Motor neuron (in vitro differentiated cells): ENCODE measurements at regions not wholly inside any gene's neighbourhood (a gene's known extent, or its start where the extent isn't known, plus 50 kb on each side); places are given as distances from the start of the nearest gene placed in this dataset.
"Not testable (repeated sequence)": the region's sequence is repeated elsewhere in the genome, so short reads cannot be mapped to it uniquely, and the experiment has no call there.

Experiments
- ATAC-seq, 8 experiments: fragments of 200-7000 bp; cut with Tn5 transposase; replicated peaks in 6 of 8; 2 replicates each; pipeline ENCODE4 v1.8.0; 2021; ENCODE audit warnings: mild to moderate bottlenecking in 8 of 8, moderate library complexity in 8 of 8
- H3K27ac ChIP-seq, 2 donors: fragments of 250-450 bp; sonication (Bioruptor Pico); 2 replicates each; pipeline ENCODE4 v1.9.0; 2021; ENCODE audit warnings: antibody characterized with exemption in 2 of 2, mild to moderate bottlenecking in 2 of 2, moderate library complexity in 1 of 2
- H3K4me1 ChIP-seq, 2 donors: fragments of 250-450 bp; sonication (Bioruptor Pico); replicated peaks in 1 of 2; 2 replicates each; pipeline ENCODE4 v1.6.1; 2021; ENCODE audit warnings: antibody characterized with exemption in 2 of 2, mild to moderate bottlenecking in 2 of 2, moderate library complexity in 1 of 2
- H3K4me3 ChIP-seq, 5 donors: fragments of 250-450 bp; sonication (Bioruptor Pico); 2 replicates each; pipeline ENCODE4 v1.9.0; 2021; ENCODE audit warnings: antibody characterized with exemption in 5 of 5, mild to moderate bottlenecking in 5 of 5, moderate library complexity in 4 of 5
- WGBS, 10 experiments: fragments of 450-650 bp; shearing (Covaris generic); methylation state at CpG; one replicate each; pipeline ENCODE4 v1.0.0; 2022; 5-methylcytosine and 5-hydroxymethylcytosine counted together
- in situ Hi-C, 9 experiments: fragments of 400-800 bp; cut with MboI; loops; one replicate each; pipeline ENCODE4 v1.15.0; 2021; ENCODE audit warnings: low sequenced_read_pairs in 9 of 9, low pct_unique_long_range_greater_than_20kb in 2 of 9; ENCODE audit not compliant: unreplicated experiment in 9 of 9

DNA sequence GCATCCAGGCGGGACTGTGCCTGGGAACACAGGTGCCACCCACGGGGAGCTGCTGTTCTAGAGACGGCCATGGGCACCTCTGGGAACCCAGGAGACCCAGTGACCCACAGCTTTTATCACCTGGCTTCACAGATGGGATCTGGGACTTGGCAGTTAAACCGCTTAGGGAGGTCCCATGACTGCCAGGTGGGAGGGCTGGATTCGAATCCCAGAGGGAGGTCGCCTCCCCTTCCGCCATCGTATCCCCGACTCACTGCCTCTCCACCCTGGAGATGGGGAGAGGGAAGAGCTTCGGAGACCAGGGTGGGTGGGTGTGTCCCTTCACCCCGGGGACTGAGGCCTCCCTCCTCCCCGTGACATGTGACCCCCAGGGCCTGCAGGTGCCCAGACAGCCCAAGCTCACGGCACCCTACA, 169.4 kb downstream of the RTP5 start:
- in situ Hi-C loops = no loop called here
- peaks cover 0 to 2% of the 10 kb centered on the region in 2 donors for H3K4me1 ChIP-seq
- 73% methylated on average over 2 of the region's 13 CpGs; no CpG with 5 or more reads in 9 of the 10 experiments for WGBS, 10 experiments
- no peak for ATAC-seq
- H3K4me3 ChIP-seq = no peak overlapping the region
- H3K27ac ChIP-seq = no peak overlapping the region

DNA sequence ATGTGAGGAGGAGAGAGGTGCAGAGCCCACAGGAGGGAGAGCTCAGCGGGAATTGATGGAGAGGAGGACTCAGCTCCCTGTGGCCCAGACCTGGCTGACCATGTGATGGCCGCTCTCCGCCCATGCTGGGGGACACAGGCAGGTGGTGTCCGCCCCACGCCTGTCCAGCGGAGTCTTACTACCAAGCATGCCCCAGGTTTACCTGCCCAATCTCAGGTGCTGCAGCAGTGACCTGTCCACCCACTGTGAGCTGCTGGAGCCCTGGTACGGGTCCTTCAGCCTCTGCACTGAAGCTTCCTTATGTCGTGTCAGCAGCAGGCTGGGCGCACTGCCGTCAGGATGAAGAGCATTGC, 170.8 kb downstream of the RTP5 start:
- Histone ChIP-seq H3K4me1 (no peaks in the 10 kb centered on the region), H3K27ac (no peak overlapping the region), H3K4me3 (no peak overlapping the region)
- in situ Hi-C loops = no loop called here
- WGBS, 10 experiments = 80 to 87% (median 80%) methylated on average over 1 to 4 of the region's 10 CpGs; no CpG with 5 or more reads in 6 of the 10 experiments
- ATAC-seq = no peak

DNA sequence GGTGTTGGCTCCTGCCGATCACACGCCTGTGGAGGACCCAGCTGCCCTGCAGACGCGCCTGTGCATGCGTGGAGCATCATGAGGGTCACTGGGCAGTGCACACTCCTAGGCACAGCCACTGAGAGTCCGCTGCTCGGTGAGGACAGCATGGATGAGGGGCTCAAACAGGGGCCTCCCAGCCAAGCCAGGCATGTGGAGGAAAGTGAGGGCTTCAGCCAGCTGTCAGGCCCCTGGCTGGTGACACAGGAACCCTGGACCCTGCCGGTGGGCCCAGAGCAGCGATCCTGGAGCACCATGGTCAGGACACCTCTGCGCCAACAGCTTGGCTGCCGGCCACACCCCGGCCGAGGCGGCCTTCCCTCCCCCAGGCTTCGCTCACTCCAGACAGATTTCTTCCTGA, 171.2 kb downstream of the RTP5 start:
- in situ Hi-C loops = no loop called here
- Histone ChIP-seq H3K4me3 (no peak overlapping the region), H3K27ac (no peak overlapping the region), H3K4me1 (no peaks in the 10 kb centered on the region)
- WGBS, 10 experiments = 68 to 89% methylated on average over 5 to 7 of the region's 15 CpGs; no CpG with 5 or more reads in 8 of the 10 experiments
- no peak for ATAC-seq

DNA sequence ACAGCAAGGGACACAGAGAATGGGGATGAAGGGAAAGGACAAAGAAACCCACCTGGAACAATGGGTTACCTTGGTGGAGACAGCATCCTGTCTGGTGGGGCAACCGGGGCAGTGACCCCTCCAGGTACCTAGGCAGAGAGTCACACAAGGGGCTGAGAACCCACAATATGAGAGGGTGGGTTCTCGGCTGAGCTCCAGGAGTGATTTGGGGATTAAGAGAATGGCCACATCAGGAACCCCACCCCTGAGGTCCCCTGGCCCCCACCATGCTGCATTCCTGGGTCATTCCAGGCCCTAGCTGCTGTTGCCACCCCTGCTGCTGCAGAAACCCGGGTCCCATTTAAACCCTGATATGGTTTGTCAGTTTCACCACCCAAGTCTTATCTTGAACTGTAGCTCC, 172.3 kb downstream of the RTP5 start:
- H3K4me1 ChIP-seq = no peaks in the 10 kb centered on the region
- in situ Hi-C loops = no loop called here
- no CpG with 5 or more reads among the region's 3 CpGs for WGBS, 10 experiments
- H3K4me3 ChIP-seq = no peak overlapping the region
- no peak overlapping the region for H3K27ac ChIP-seq
- ATAC-seq = no peak

DNA sequence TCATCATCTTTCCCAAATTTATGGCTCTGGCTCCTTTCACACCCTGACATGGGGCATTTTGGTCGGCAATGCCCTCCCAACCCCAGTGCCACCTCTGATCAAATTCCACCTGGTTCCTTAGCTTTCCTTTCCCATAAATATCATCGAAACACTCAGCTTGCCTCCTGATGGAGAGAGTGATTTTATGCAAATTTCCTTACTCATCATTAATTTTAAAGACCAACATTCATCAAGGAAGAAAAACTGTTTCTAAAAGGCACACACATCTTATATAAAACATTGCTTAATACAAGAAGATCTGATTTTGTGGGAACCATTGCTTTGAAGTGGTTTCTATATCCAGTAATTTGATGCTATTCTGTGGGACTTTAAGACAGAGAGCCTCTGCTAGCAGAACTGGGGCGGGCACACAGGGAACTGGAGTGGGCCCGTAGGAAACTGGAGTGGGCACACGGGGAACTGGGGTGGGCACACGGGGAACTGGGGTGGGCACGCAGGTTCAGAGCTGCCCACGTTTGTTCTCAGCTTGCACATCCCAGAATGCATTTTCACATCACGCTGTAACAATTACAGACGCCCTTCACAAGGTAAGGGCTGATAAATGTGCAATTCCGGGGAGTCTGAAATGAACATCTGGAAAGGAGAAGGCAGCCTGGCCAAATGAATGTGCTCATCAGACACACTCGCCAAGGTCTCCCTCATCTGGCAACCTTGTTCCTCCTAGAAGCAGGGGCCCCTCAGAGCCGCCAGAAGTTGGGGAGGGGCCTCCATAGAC, 174.2 kb downstream of the RTP5 start:
- 0 to 80% (median 41%) methylated on average over 1 to 5 of the region's 13 CpGs; no CpG with 5 or more reads in 2 of the 10 experiments for WGBS, 10 experiments
- H3K4me3 ChIP-seq = no peak overlapping the region
- ATAC-seq = no peak
- in situ Hi-C loops = no loop called here
- no peak overlapping the region for H3K27ac ChIP-seq
- H3K4me1 ChIP-seq = no peaks in the 10 kb centered on the region

DNA sequence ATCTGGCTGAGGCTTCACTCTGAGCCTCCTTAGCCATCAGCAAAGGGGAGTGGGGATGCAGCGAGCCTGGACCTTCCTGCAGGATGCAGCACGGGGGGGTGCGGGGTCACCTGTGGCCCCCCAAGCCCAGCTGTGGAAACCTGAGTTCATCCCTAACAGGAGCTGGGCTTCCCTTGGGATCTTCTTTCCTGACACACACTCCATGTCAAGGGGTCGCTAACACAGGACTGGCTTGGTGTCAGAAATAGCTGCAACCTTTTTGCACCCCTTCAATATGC, 174.7 kb downstream of the RTP5 start:
- no peak for ATAC-seq
- Histone ChIP-seq H3K4me3 (no peak overlapping the region), H3K27ac (no peak overlapping the region), H3K4me1 (no peaks in the 10 kb centered on the region)
- in situ Hi-C loops = no loop called here
- WGBS, 10 experiments = 60% methylated on average over 1 of the region's 4 CpGs; no CpG with 5 or more reads in 9 of the 10 experiments

DNA sequence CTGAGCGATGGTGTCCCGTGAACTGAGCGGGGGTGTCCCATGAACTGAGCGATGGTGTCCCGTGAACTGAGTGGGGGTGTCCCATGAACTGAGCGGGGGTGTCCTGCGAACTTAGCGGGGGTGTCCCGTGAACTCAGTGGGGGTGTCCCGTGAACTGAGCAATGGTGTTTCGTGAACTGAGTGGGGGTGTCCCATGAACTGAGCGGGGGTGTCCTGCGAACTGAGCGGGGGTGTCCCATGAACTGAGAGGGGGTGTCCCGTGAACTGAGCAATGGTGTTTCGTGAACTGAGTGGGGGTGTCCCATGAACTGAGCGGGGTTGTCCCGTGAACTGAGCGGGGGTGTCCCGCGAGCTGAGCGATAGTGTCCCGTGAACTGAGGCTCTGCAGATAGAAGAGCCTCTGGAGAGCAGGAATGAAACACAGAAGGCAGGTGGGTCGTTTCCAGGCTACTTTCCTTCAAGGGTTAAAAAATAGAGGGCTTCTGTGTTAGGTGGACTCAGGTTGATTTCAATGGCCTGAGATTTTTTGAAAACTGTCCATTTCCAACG, 176.1 kb downstream of the RTP5 start:
- WGBS, 10 experiments = 49 to 100% (median 76%) methylated on average over 1 to 7 of the region's 25 CpGs; no CpG with 5 or more reads in 4 of the 10 experiments
- in situ Hi-C loops, H3K27ac ChIP-seq, ATAC-seq, H3K4me3 ChIP-seq, H3K4me1 ChIP-seq: not testable (repeated sequence)

DNA sequence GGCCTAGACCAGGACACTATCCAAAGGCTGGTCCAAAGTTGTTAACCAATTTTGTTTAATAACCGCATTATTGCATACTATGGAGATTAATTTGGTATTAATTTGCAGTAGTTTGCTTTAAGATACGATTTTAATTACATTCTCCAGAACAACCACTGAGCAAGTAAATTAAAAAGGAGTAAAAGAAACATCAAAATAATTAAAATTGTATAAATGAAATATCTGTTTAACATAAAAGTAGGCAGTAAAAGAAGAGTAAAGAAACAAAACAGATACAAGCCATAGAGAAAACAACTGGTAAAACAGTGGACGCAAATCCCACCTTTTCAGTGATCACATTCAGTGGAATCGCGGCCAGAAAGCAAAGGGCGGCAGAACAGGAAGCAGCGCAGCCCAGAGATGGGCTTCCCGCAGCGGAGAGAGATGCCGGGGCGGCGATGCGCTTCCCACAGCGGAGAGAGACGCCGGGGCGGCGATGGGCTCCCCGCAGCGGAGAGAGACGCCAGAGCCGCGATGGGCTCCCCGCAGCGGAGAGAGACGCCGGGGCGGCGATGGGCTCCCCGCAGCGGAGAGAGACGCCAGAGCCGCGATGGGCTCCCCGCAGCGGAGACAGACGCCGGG, 176.8 kb downstream of the RTP5 start:
- no peak overlapping the region for H3K4me3 ChIP-seq
- WGBS, 10 experiments = 43 to 95% (median 63%) methylated on average over 2 to 11 of the region's 38 CpGs
- in situ Hi-C loops = no loop called here

DNA sequence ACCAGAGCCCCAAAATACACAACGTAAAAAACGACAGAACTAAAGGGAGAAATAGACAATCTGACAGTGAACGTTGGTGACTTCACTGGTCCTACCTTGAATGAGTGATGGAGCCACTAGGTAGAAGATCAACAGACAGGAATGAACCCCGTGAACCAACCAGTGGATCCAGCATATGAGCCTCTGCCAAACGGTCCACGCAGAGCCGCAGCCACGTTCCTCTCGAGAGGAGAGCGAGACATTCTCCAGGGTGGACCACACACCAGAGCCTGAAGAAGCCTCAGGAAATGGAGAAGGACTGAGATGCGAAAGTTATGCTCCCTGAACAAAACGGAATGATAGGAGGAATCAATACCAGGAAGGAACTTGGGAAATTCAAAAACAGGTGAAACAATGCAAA, 178.4 kb downstream of the RTP5 start:
- no peak overlapping the region for H3K4me3 ChIP-seq
- WGBS, 10 experiments = 47 to 95% (median 74%) methylated on average over 1 to 12 of the region's 12 CpGs
- H3K4me1 ChIP-seq = no peaks in the 10 kb centered on the region
- in situ Hi-C loops = no loop called here
- H3K27ac ChIP-seq = no peak overlapping the region
- no peak for ATAC-seq

More for the DNA sequence above, 176.8 kb downstream of the RTP5 start:
- Histone ChIP-seq H3K27ac (no peak overlapping the region), H3K4me1 (no peaks in the 10 kb centered on the region)
- ATAC-seq = no peak

DNA sequence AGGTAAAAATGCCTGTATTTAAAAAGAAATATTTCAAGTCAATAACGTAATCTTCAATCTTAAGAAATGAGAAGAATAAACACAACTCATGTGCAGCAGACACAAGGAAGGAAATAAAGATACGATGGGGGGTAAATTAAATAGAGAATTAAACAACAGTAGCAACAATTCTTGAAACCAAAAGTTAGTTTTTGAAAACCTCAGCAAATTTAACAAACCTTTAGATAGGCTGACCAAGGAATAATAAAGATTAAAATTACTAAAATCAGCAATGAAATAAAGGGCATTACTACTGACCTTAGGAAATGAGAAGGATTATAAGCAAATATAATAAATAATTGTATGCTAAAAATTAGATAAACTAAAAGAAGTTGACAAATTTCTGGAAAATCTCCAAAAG, 178.9 kb downstream of the RTP5 start:
- 80 to 95% (median 90%) methylated on average over 1 to 2 of the region's 2 CpGs for whole genome bisulfite sequencing, 10 experiments
- Histone ChIP-seq H3K4me1 (no peaks in the 10 kb centered on the region), H3K4me3 (no peak overlapping the region), H3K27ac (no peak overlapping the region)
- no peak for ATAC-seq
- in situ Hi-C loops = no loop called here

DNA sequence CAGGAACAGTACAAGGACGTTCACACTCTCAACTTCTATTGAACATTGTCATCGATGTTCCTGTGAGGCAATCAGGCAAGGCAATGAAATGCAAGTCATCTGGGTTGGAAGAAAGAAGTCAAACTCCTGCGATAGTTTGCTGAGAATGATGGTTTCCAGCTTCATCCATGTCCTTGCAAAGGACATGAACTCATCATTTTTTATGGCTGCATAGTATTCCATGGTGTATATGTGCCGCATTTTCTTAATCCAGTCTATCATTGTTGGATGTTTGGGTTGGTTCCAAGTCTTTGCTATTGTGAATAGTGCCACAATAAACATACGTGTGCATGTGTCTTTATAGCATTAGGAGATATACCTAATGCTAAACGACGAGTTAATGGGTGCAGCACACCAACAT, 180.0 kb downstream of the RTP5 start:
- H3K27ac ChIP-seq, H3K4me3 ChIP-seq, H3K4me1 ChIP-seq, in situ Hi-C loops, ATAC-seq: not testable (repeated sequence)
- 70 to 100% (median 90%) methylated on average over 1 to 6 of the region's 7 CpGs; no CpG with 5 or more reads in 1 of the 10 experiments for WGBS, 10 experiments

DNA sequence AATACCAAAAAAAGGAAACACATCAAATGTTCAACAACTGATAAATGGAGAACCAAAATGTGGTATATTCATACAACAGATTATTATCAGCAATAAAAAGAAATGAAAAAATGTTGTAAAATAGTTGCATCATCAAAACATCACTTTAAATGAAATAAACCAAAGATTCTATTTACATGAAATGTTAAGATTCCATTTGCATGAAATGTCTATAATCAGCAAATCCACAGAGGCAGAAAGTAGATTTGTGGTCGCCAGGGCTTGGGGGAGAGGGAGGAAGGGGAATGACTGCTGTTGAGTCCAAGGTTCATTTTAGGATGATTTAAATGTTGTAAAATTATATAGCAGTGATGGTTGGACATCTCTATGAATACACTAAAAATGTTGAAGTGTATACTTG, 181.9 kb downstream of the RTP5 start:
- Histone ChIP-seq H3K4me3 (no peak overlapping the region), H3K27ac (no peak overlapping the region), H3K4me1 (no peaks in the 10 kb centered on the region)
- 0 to 64% (median 20%) methylated on average over 1 of the region's 1 CpG; no CpG with 5 or more reads in 2 of the 10 experiments for WGBS, 10 experiments
- ATAC-seq = no peak
- in situ Hi-C loops = no loop called here

DNA sequence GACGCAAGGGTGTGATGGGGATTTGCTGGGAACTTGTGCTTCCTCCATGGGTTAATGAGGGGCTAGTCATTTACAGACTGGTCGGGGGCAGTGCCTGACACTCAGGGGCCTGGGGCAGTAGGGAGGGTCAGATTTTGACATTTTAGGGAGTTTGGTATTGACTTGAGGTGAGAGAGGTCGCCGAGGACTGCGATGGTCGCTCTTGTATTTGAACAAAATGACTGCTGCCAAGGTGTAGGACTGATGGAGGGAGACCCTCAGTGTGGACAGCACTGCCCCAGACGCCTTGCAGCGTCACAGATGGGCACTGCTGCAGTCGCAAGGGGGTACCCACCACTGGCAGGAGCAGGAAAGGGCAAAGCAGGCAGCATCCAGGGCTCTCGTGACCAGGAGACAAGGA, 182.9 kb downstream of the RTP5 start:
- Histone ChIP-seq H3K4me3 (no peak overlapping the region), H3K4me1 (no peaks in the 10 kb centered on the region), H3K27ac (no peak overlapping the region)
- no peak for ATAC-seq
- in situ Hi-C loops = no loop called here
- 0 to 100% (median 81%) methylated on average over 1 to 5 of the region's 10 CpGs; no CpG with 5 or more reads in 2 of the 10 experiments for WGBS, 10 experiments

DNA sequence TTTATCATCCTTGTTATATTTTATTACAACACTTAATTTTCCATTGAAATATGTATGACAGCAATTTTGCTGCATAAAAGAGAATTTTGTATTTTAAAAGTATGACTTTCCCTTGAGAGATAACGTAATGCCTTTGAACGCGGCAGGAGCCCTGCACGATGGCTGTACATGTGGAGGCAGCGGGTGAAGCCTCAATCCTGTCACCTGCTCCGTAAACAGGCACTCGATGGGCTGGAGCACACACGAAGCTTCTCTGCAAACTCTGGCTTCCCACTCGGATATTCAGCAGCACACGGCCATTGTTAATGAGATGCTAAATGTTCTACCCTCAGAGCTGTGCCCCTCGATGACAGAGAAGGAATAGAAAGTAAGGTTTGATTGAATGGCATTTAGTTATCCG, 184.4 kb downstream of the RTP5 start:
- no peaks in the 10 kb centered on the region for H3K4me1 ChIP-seq
- H3K4me3 ChIP-seq = no peak overlapping the region
- no peak for ATAC-seq
- WGBS, 10 experiments = 20 to 100% (median 80%) methylated on average over 1 to 10 of the region's 12 CpGs; no CpG with 5 or more reads in 1 of the 10 experiments
- no peak overlapping the region for H3K27ac ChIP-seq
- in situ Hi-C loops = no loop called here
